Endothelial cell of umbilical vein (primary cell): ENCODE measurements at regions not wholly inside any gene's neighbourhood (a gene's known extent, or its start where the extent isn't known, plus 50 kb on each side); places are given as distances from the start of the nearest gene placed in this dataset.

Experiments used
- BruUV-seq: library from RNA; stranded (reverse); fragments of 400-500 nt; replicated peaks from 2 replicates; lab custom pipeline; 2021; lab: Mats Ljungman, UMichigan
- CTCF ChIA-PET: fragments of 300-600, 350-600 bp; sonication (Branson Sonifier 250); formaldehyde crosslinking; loops from one replicate; lab custom pipeline; 2021; ENCODE audit warnings: antibody characterized with exemption, inconsistent platforms; lab: Charles Lee
- POLR2A ChIA-PET: fragments of 300-600, 350-600 bp; sonication (Branson Sonifier 250); formaldehyde crosslinking; loops from one replicate; lab custom pipeline; 2021; ENCODE audit warnings: antibody characterized with exemption, inconsistent platforms; lab: Charles Lee
- DNase-seq: peaks from one replicate; pipeline ENCODE4 v3.0.0-alpha.2; 2011; ENCODE audit warnings: low read depth, low spot score
- FAIRE-seq: peaks from 2 replicates; lab custom pipeline; 2011; peaks lifted over from hg19 to GRCh38; lab: Jason Lieb, UNC
- H2AFZ ChIP-seq: 2 replicates; pipeline ENCODE4 v1.6.0; 2012; ENCODE audit warnings: low read depth, low read length, control low read depth, inconsistent platforms
- H3K27ac ChIP-seq: 2 replicates; pipeline ENCODE4 v1.5.1; 2011; ENCODE audit warnings: low read depth, mild to moderate bottlenecking, control low read depth, low read length, moderate library complexity; ENCODE audit not compliant: insufficient read depth
- H3K27me3 ChIP-seq, 2 experiments: 2 replicates each; pipeline versions ENCODE4 v1.6.0 to v1.6.1; 2011; ENCODE audit warnings: low read length in 2 of 2, mixed read lengths in 1 of 2; ENCODE audit not compliant: control insufficient read depth in 2 of 2, insufficient read depth in 2 of 2
- H3K36me3 ChIP-seq, 2 experiments: 2 replicates in 1 of 2; 3 replicates in 1 of 2; pipeline ENCODE4 v1.5.1; 2011; ENCODE audit warnings: low read length in 2 of 2, mild to moderate bottlenecking in 1 of 2, moderate library complexity in 1 of 2; ENCODE audit not compliant: control insufficient read depth in 2 of 2, insufficient read depth in 2 of 2; ENCODE audit errors: extremely low read depth in 1 of 2
- H3K4me1 ChIP-seq: 3 replicates; pipeline ENCODE4 v1.5.1; 2011; ENCODE audit warnings: mild to moderate bottlenecking, low read length; ENCODE audit not compliant: control insufficient read depth, insufficient read depth; ENCODE audit errors: extremely low read depth
- H3K4me2 ChIP-seq: 2 replicates; pipeline ENCODE4 v1.6.1; 2011; ENCODE audit warnings: low read length, control low read depth, mixed read lengths; ENCODE audit not compliant: insufficient read depth
- H3K4me3 ChIP-seq, 3 experiments: fragments of 200-600 bp in 1 of 3; sonication (generic), shearing (Covaris generic) in 1 of 3; replicated peaks in 1 of 3; 2 replicates each; pipeline ENCODE4 v1.5.1; 2011 to 2016; ENCODE audit warnings: control low read depth in 3 of 3, low read length in 3 of 3, mild to moderate bottlenecking in 2 of 3, inconsistent platforms in 1 of 3, low read depth in 1 of 3, moderate library complexity in 1 of 3; ENCODE audit not compliant: insufficient read depth in 1 of 3
- H3K79me2 ChIP-seq: 2 replicates; pipeline ENCODE4 v1.6.0; 2012; ENCODE audit warnings: low read length, inconsistent platforms; ENCODE audit not compliant: control insufficient read depth, insufficient read depth
- H3K9ac ChIP-seq: replicated peaks from 2 replicates; pipeline ENCODE3; 2011; ENCODE audit warnings: low read length, control low read depth; ENCODE audit not compliant: insufficient read depth; ENCODE audit errors: extremely low read depth
- H3K9me1 ChIP-seq: replicated peaks from 3 replicates; pipeline ENCODE4 v1.6.0; 2011; ENCODE audit warnings: mild to moderate bottlenecking, low read length; ENCODE audit not compliant: control insufficient read depth, insufficient read depth; ENCODE audit errors: extremely low read depth
- H3K9me3 ChIP-seq: replicated peaks from 2 replicates; pipeline ENCODE4 v1.5.1; 2012; ENCODE audit warnings: low read length, inconsistent platforms; ENCODE audit not compliant: control insufficient read depth, insufficient read depth
- H4K20me1 ChIP-seq: replicated peaks from 2 replicates; pipeline ENCODE3; 2011; ENCODE audit warnings: mild to moderate bottlenecking, low read length; ENCODE audit not compliant: control insufficient read depth, insufficient read depth; ENCODE audit errors: extremely low read depth
- CTCF ChIP-seq, 2 donors: IDR thresholded peaks; 1 replicate in 1 of 2; 2 replicates in 1 of 2; pipeline ENCODE4 v1.5.1; 2011; ENCODE audit warnings: low read length in 2 of 2, mild to moderate bottlenecking in 2 of 2, moderate library complexity in 2 of 2, control low read depth in 1 of 2, inconsistent platforms in 1 of 2, low read depth in 1 of 2; ENCODE audit not compliant: insufficient read depth in 1 of 2; ENCODE audit errors: extremely low read depth in 1 of 2
- EZH2 ChIP-seq: IDR thresholded peaks from 2 replicates; pipeline ENCODE4 v1.6.1; 2012; ENCODE audit warnings: borderline replicate concordance, low read depth, mild to moderate bottlenecking, moderate library complexity, low read length, inconsistent platforms; ENCODE audit not compliant: severe bottlenecking
- FOS ChIP-seq: IDR thresholded peaks from 2 replicates; pipeline ENCODE4 v1.6.1; 2011; ENCODE audit warnings: mild to moderate bottlenecking, low read length, moderate library complexity, borderline replicate concordance; ENCODE audit not compliant: insufficient read depth
- GATA2 ChIP-seq: IDR thresholded peaks from 2 replicates; pipeline ENCODE4 v1.7.0; 2011; ENCODE audit warnings: low read depth, mild to moderate bottlenecking, moderate library complexity, mixed read lengths, low read length; ENCODE audit not compliant: insufficient read length, insufficient read depth
- JUN ChIP-seq: IDR thresholded peaks from 2 replicates; pipeline ENCODE4 v1.6.1; 2011; ENCODE audit warnings: borderline replicate concordance, low read depth; ENCODE audit not compliant: insufficient read length, insufficient read depth
- MAX ChIP-seq: IDR thresholded peaks from 2 replicates; pipeline ENCODE4 v1.6.1; 2011; ENCODE audit not compliant: insufficient read depth, insufficient read length
- MYC ChIP-seq: IDR thresholded peaks from one replicate; pipeline ENCODE4 v1.6.1; 2011; ENCODE audit warnings: mild to moderate bottlenecking, low read depth, low read length
- POLR2A ChIP-seq: IDR thresholded peaks from 2 replicates; pipeline ENCODE4 v1.6.1; 2012; ENCODE audit warnings: low read depth, mild to moderate bottlenecking, control low read depth, low read length
- POLR2AphosphoS5 ChIP-seq: IDR thresholded peaks from 2 replicates; pipeline ENCODE4 v1.6.1; 2012; ENCODE audit warnings: low read depth, mild to moderate bottlenecking, control low read depth, low read length, moderate library complexity; ENCODE audit not compliant: insufficient read depth
- dilution Hi-C: fragments of 300-500 bp; cut with MboI; formaldehyde crosslinking; loops from one replicate; pipeline ENCODE4 v1.15.0; 2019; ENCODE audit warnings: low sequenced_read_pairs; ENCODE audit not compliant: extremely low pct_ligation_motif_present
- intact Hi-C: fragments of 100-400 bp; cut with micrococcal nuclease; formaldehyde crosslinking; loops from one replicate; pipeline ENCODE4 v1.10.0; 2022

GRCh38 chr5:39877479-39877878 is 452.7 kb upstream of the DAB2 start:
- no TSS peak for BruUV-seq
- H3K4me2 ChIP-seq = no peak overlapping the region
- no peak overlapping the region for H3K9ac ChIP-seq
- H2AFZ ChIP-seq = no peak overlapping the region
- H4K20me1 ChIP-seq = no peaks in the 10 kb centered on the region
- dilution Hi-C loops = no loop called here
- intact Hi-C loops = no loop called here
- no peaks in the 10 kb centered on the region for H3K36me3 ChIP-seq
- no peaks in the 10 kb centered on the region for H3K27me3 ChIP-seq
- TF ChIP-seq CTCF (IDR thresholded peaks at IDR 0.05; ENCODE audit: extremely low read depth in 1 of 2, insufficient read depth in 1 of 2, low read depth in 1 of 2, low read length in 2 of 2) = no peak
- TF ChIP-seq GATA2 = no peak
- TF ChIP-seq MAX = no peak
- TF ChIP-seq POLR2AphosphoS5 = no peak
- no peak for TF ChIP-seq EZH2
- TF ChIP-seq POLR2A = no peak
- TF ChIP-seq MYC = no peak
- TF ChIP-seq JUN = no peak
- no peak for TF ChIP-seq FOS
- no peaks in the 10 kb centered on the region for H3K9me1 ChIP-seq
- DNase-seq (no peak), FAIRE-seq (no peak)
- no peak overlapping the region for H3K4me3 ChIP-seq
- ChIA-PET CTCF (no interaction called here), POLR2A (no interaction called here)
- no peaks in the 10 kb centered on the region for H3K79me2 ChIP-seq
- H3K27ac ChIP-seq = no peak overlapping the region
- no peaks in the 10 kb centered on the region for H3K4me1 ChIP-seq
- no peaks in the 10 kb centered on the region for H3K9me3 ChIP-seq
